ENCODE measurements at regions not wholly inside any gene's neighbourhood (a gene's known extent, or its start where the extent isn't known, plus 50 kb on each side); places are given as distances from the start of the nearest gene placed in this dataset.

DNA sequence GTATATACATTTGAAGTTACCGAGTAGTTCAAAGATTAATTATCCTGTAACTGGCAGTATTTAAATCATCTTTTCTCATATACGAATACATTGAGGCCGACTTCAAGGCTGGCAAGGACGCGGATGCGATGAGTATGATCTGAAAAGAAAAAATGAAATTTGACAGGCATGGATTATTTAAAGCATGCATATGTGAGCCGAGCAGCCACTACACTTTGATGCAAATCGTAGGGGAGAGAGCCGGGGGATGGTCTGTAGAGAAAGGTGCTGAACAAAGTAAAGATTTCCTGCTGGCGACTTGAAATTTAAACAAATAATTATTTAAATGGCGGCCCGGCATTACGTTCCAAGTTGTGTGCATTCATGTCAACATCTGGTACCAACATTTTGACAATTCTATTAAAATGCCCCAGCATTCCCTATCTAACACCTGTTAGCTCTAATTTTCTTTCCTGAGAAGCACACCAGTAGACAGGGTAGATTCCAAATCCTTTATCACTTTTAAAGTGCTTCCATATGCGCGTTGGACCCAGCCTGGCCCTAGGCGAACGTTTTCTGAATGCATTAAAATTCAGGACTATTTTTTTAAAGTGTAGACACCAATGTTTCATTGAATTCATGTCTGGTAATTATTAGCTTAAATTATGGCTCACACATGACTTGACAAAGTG, 188.7 kb downstream of the EMX2 start:
- TF ChIP-seq, protein P1, sequence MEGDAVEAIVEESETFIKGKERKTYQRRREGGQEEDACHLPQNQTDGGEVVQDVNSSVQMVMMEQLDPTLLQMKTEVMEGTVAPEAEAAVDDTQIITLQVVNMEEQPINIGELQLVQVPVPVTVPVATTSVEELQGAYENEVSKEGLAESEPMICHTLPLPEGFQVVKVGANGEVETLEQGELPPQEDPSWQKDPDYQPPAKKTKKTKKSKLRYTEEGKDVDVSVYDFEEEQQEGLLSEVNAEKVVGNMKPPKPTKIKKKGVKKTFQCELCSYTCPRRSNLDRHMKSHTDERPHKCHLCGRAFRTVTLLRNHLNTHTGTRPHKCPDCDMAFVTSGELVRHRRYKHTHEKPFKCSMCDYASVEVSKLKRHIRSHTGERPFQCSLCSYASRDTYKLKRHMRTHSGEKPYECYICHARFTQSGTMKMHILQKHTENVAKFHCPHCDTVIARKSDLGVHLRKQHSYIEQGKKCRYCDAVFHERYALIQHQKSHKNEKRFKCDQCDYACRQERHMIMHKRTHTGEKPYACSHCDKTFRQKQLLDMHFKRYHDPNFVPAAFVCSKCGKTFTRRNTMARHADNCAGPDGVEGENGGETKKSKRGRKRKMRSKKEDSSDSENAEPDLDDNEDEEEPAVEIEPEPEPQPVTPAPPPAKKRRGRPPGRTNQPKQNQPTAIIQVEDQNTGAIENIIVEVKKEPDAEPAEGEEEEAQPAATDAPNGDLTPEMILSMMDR (tag by site-specific recombination; IDR thresholded peaks at IDR 0.05): no peak
- TF ChIP-seq KLF1 (tag by site-specific recombination; IDR thresholded peaks at IDR 0.05): no peak
- TF ChIP-seq ZNF544 (tag by site-specific recombination; IDR thresholded peaks at IDR 0.05): no peak
- TF ChIP-seq SETDB1 (IDR thresholded peaks at IDR 0.05; ENCODE audit: insufficient read length, low read length): no peak
- TF ChIP-seq ZBTB21 (tag by site-specific recombination; IDR thresholded peaks at IDR 0.05): no peak
- TF ChIP-seq, protein P2, sequence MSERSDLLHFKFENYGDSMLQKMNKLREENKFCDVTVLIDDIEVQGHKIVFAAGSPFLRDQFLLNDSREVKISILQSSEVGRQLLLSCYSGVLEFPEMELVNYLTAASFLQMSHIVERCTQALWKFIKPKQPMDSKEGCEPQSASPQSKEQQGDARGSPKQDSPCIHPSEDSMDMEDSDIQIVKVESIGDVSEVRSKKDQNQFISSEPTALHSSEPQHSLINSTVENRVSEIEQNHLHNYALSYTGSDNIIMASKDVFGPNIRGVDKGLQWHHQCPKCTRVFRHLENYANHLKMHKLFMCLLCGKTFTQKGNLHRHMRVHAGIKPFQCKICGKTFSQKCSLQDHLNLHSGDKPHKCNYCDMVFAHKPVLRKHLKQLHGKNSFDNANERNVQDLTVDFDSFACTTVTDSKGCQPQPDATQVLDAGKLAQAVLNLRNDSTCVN (tag by site-specific recombination; optimal IDR thresholded peaks at IDR 0.05): no peak
- no peak for TF ChIP-seq ZNF174 (tag by site-specific recombination; IDR thresholded peaks at IDR 0.05)
- TF ChIP-seq, protein P3, sequence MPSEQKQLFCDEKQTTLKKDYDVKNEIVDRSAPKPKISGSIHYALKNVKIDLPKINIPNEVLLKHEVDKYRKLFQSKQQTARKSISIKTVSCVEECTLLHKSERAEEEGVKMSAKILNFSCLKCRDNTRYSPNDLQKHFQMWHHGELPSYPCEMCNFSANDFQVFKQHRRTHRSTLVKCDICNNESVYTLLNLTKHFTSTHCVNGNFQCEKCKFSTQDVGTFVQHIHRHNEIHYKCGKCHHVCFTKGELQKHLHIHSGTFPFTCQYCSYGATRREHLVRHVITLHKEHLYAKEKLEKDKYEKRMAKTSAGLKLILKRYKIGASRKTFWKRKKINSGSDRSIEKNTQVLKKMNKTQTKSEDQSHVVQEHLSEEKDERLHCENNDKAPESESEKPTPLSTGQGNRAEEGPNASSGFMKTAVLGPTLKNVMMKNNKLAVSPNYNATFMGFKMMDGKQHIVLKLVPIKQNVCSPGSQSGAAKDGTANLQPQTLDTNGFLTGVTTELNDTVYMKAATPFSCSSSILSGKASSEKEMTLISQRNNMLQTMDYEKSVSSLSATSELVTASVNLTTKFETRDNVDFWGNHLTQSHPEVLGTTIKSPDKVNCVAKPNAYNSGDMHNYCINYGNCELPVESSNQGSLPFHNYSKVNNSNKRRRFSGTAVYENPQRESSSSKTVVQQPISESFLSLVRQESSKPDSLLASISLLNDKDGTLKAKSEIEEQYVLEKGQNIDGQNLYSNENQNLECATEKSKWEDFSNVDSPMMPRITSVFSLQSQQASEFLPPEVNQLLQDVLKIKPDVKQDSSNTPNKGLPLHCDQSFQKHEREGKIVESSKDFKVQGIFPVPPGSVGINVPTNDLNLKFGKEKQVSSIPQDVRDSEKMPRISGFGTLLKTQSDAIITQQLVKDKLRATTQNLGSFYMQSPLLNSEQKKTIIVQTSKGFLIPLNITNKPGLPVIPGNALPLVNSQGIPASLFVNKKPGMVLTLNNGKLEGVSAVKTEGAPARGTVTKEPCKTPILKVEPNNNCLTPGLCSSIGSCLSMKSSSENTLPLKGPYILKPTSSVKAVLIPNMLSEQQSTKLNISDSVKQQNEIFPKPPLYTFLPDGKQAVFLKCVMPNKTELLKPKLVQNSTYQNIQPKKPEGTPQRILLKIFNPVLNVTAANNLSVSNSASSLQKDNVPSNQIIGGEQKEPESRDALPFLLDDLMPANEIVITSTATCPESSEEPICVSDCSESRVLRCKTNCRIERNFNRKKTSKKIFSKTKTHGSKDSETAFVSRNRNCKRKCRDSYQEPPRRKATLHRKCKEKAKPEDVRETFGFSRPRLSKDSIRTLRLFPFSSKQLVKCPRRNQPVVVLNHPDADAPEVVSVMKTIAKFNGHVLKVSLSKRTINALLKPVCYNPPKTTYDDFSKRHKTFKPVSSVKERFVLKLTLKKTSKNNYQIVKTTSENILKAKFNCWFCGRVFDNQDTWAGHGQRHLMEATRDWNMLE (tag by site-specific recombination; conservative IDR thresholded peaks at IDR 0.05; ENCODE audit: low read depth): no peak
